Suprapubic skin (tissue), 4 donors: ENCODE measurements at regions not wholly inside any gene's neighbourhood (a gene's known extent, or its start where the extent isn't known, plus 50 kb on each side); places are given as distances from the start of the nearest gene placed in this dataset.
"Not testable (repeated sequence)": the region's sequence is repeated elsewhere in the genome, so short reads cannot be mapped to it uniquely, and the experiment has no call there.

Experiments
- CTCF ChIP-seq, 2 donors: fragments of 200-600 bp in 1 of 2; fragments of 450-650 bp in 1 of 2; sonication (generic) in 1 of 2; IDR thresholded peaks; one replicate each; pipeline ENCODE4 v1.5.1; 2016 to 2019; ENCODE audit warnings: antibody characterized with exemption in 2 of 2, mild to moderate bottlenecking in 1 of 2, moderate library complexity in 1 of 2
- POLR2A ChIP-seq, 2 donors: fragments of 450-650 bp; IDR thresholded peaks; one replicate each; pipeline ENCODE4 v1.6.1; 2017; ENCODE audit warnings: antibody characterized with exemption in 2 of 2, mild to moderate bottlenecking in 2 of 2, moderate library complexity in 2 of 2
- POLR2AphosphoS5 ChIP-seq, 3 donors: sonication (generic); formaldehyde crosslinking; IDR thresholded peaks; one replicate each; pipeline ENCODE4 v1.6.1; 2017; ENCODE audit warnings: antibody characterized with exemption in 3 of 3

- not testable (repeated sequence) for TF ChIP-seq CTCF, POLR2A, POLR2AphosphoS5 (IDR thresholded peaks at IDR 0.05)
Measured at GRCh38 chr16:10301547-10301946, 84.3 kb upstream of the ATF7IP2 start.
